ENCODE measurements at regions not wholly inside any gene's neighbourhood (a gene's known extent, or its start where the extent isn't known, plus 50 kb on each side); places are given as distances from the start of the nearest gene placed in this dataset.

- H2BK15ac ChIP-seq (ENCODE audit: low read length) = peak overlapping the region; percentile 72
- H3K4me2 ChIP-seq (ENCODE audit: insufficient read depth, low read length, poor library complexity, severe bottlenecking) = no peak overlapping the region
- H3K4me3 ChIP-seq (ENCODE audit: low read length in 2 of 2) = no peak overlapping the region
- no peak overlapping the region for H2BK5ac ChIP-seq (ENCODE audit: low read length)
- H3K4ac ChIP-seq (ENCODE audit: low read length) = peak overlapping the region; percentile 17
- H2AFZ ChIP-seq (ENCODE audit: low read length) = no peak overlapping the region
- peak overlapping the region; percentile 24 for H3K18ac ChIP-seq (ENCODE audit: low read length)
- H3K4me1 ChIP-seq (ENCODE audit: control insufficient read depth in 2 of 2, insufficient read depth in 1 of 2, low read depth in 1 of 2, low read length in 2 of 2) = peaks cover 19 to 20% of the 10 kb centered on the region in 2 donors
- peak overlapping the region; percentile 29 for H2AK5ac ChIP-seq (ENCODE audit: low read depth, low read length)
- no peak overlapping the region for H3K27ac ChIP-seq (replicated peaks; ENCODE audit: low read length)
- WGBS, 2 donors (ENCODE audit: extremely low coverage in 2 of 2, insufficient read length in 2 of 2, insufficient replicate concordance in 1 of 2) = no CpG with 5 or more reads among the region's 12 CpGs
- no peak for DNase-seq (ENCODE audit: low spot score)
- H4K91ac ChIP-seq (ENCODE audit: low read depth, low read length, poor library complexity) = peak overlapping the region; percentile 22
- no peaks in the 10 kb centered on the region for H3K36me3 ChIP-seq (replicated peaks in 1 of 2; ENCODE audit: control insufficient read depth in 2 of 2, insufficient read depth in 2 of 2, low read length in 2 of 2)
- no peak overlapping the region for H4K8ac ChIP-seq (ENCODE audit: low read depth, low read length)
- H2BK12ac ChIP-seq (ENCODE audit: low read length) = no peak overlapping the region
- H2BK120ac ChIP-seq (ENCODE audit: low read depth, low read length) = no peak overlapping the region
- no peak overlapping the region for H3K14ac ChIP-seq (ENCODE audit: low read length)
- H3K9me3 ChIP-seq (replicated peaks in 1 of 2; ENCODE audit: control insufficient read depth in 2 of 2, insufficient read depth in 1 of 2, low read depth in 1 of 2, low read length in 2 of 2) = peaks cover 6 to 9% of the 10 kb centered on the region in 2 donors
- H3K23ac ChIP-seq (ENCODE audit: low read depth, low read length, poor library complexity) = no peak overlapping the region
- H3K79me1 ChIP-seq (ENCODE audit: low read depth, low read length) = no peaks in the 10 kb centered on the region
- no peak overlapping the region for H3K9ac ChIP-seq (ENCODE audit: low read depth, low read length, poor library complexity)
- no peaks in the 10 kb centered on the region for H3K27me3 ChIP-seq (ENCODE audit: control insufficient read depth in 3 of 3, insufficient read depth in 3 of 3, low read depth in 1 of 3, low read length in 3 of 3)
Measured at GRCh38 chr2:41992671-41993434, 55.0 kb upstream of the PKDCC start.

- peaks cover 20 to 22% of the 10 kb centered on the region in 2 donors for H3K4me1 ChIP-seq (ENCODE audit: control insufficient read depth in 2 of 2, insufficient read depth in 1 of 2, low read depth in 1 of 2, low read length in 2 of 2)
Measured at GRCh38 chr2:41993435-41993925, 54.3 kb upstream of the PKDCC start.

GRCh38 chr2:41994233-41994637 lies 53.6 kb upstream of the PKDCC start:
- no peak overlapping the region for H2BK12ac ChIP-seq (ENCODE audit: low read length)
- no peak for DNase-seq (ENCODE audit: low spot score)
- H3K14ac ChIP-seq (ENCODE audit: low read length) = no peak overlapping the region
- H3K4ac ChIP-seq (ENCODE audit: low read length) = no peak overlapping the region
- H2AFZ ChIP-seq (ENCODE audit: low read length) = no peak overlapping the region
- no peak overlapping the region for H3K4me2 ChIP-seq (ENCODE audit: insufficient read depth, low read length, poor library complexity, severe bottlenecking)
- H4K8ac ChIP-seq (ENCODE audit: low read depth, low read length) = no peak overlapping the region
- peak overlapping the region; percentile 3 for H2AK5ac ChIP-seq (ENCODE audit: low read depth, low read length)
- H3K79me1 ChIP-seq (ENCODE audit: low read depth, low read length) = no peaks in the 10 kb centered on the region
- H3K4me3 ChIP-seq (ENCODE audit: low read length in 2 of 2) = no peak overlapping the region
- H2BK5ac ChIP-seq (ENCODE audit: low read length) = no peak overlapping the region
- H4K91ac ChIP-seq (ENCODE audit: low read depth, low read length, poor library complexity) = no peak overlapping the region
- no peak overlapping the region for H3K9ac ChIP-seq (ENCODE audit: low read depth, low read length, poor library complexity)
- H3K4me1 ChIP-seq (ENCODE audit: control insufficient read depth in 2 of 2, insufficient read depth in 1 of 2, low read depth in 1 of 2, low read length in 2 of 2) = peaks cover 17 to 22% of the 10 kb centered on the region in 2 donors
- H3K27me3 ChIP-seq (ENCODE audit: control insufficient read depth in 3 of 3, insufficient read depth in 3 of 3, low read depth in 1 of 3, low read length in 3 of 3) = no peaks in the 10 kb centered on the region
- H2BK120ac ChIP-seq (ENCODE audit: low read depth, low read length) = no peak overlapping the region
- WGBS, 2 donors (ENCODE audit: extremely low coverage in 2 of 2, insufficient read length in 2 of 2, insufficient replicate concordance in 1 of 2) = no CpG with 5 or more reads among the region's 5 CpGs
- H3K23ac ChIP-seq (ENCODE audit: low read depth, low read length, poor library complexity) = no peak overlapping the region
- no peak overlapping the region for H3K27ac ChIP-seq (replicated peaks; ENCODE audit: low read length)
- no peaks in the 10 kb centered on the region for H3K36me3 ChIP-seq (replicated peaks in 1 of 2; ENCODE audit: control insufficient read depth in 2 of 2, insufficient read depth in 2 of 2, low read length in 2 of 2)
- H3K9me3 ChIP-seq (replicated peaks in 1 of 2; ENCODE audit: control insufficient read depth in 2 of 2, insufficient read depth in 1 of 2, low read depth in 1 of 2, low read length in 2 of 2) = peaks cover 6 to 9% of the 10 kb centered on the region in 2 donors
- no peak overlapping the region for H2BK15ac ChIP-seq (ENCODE audit: low read length)
- no peak overlapping the region for H3K18ac ChIP-seq (ENCODE audit: low read length)

More at GRCh38 chr2:41993435-41993925, 54.3 kb upstream of the PKDCC start:
- DNase-seq (ENCODE audit: low spot score) = no peak
- Histone ChIP-seq H3K23ac (ENCODE audit: low read depth, low read length, poor library complexity) (no peak overlapping the region), H3K36me3 (replicated peaks in 1 of 2; ENCODE audit: control insufficient read depth in 2 of 2, insufficient read depth in 2 of 2, low read length in 2 of 2) (no peaks in the 10 kb centered on the region), H3K4me2 (ENCODE audit: insufficient read depth, low read length, poor library complexity, severe bottlenecking) (no peak overlapping the region), H4K8ac (ENCODE audit: low read depth, low read length) (no peak overlapping the region), H3K9ac (ENCODE audit: low read depth, low read length, poor library complexity) (no peak overlapping the region), H4K91ac (ENCODE audit: low read depth, low read length, poor library complexity) (no peak overlapping the region), H3K9me3 (replicated peaks in 1 of 2; ENCODE audit: control insufficient read depth in 2 of 2, insufficient read depth in 1 of 2, low read depth in 1 of 2, low read length in 2 of 2) (peaks cover 6 to 9% of the 10 kb centered on the region in 2 donors), H2BK5ac (ENCODE audit: low read length) (no peak overlapping the region), H3K27me3 (ENCODE audit: control insufficient read depth in 3 of 3, insufficient read depth in 3 of 3, low read depth in 1 of 3, low read length in 3 of 3) (no peaks in the 10 kb centered on the region), H3K18ac (ENCODE audit: low read length) (peak overlapping the region; percentile 8), H2BK120ac (ENCODE audit: low read depth, low read length) (no peak overlapping the region), H2AFZ (ENCODE audit: low read length) (no peak overlapping the region), H2BK12ac (ENCODE audit: low read length) (no peak overlapping the region), H3K4me3 (ENCODE audit: low read length in 2 of 2) (no peak overlapping the region), H3K27ac (replicated peaks; ENCODE audit: low read length) (no peak overlapping the region), H3K79me1 (ENCODE audit: low read depth, low read length) (no peaks in the 10 kb centered on the region), H2AK5ac (ENCODE audit: low read depth, low read length) (no peak overlapping the region), H3K14ac (ENCODE audit: low read length) (no peak overlapping the region), H3K4ac (ENCODE audit: low read length) (no peak overlapping the region), H2BK15ac (ENCODE audit: low read length) (no peak overlapping the region)
- WGBS, 2 donors (ENCODE audit: extremely low coverage in 2 of 2, insufficient read length in 2 of 2, insufficient replicate concordance in 1 of 2) = no CpG with 5 or more reads among the region's 5 CpGs

GRCh38 chr2:41994661-41995060 lies 53.2 kb upstream of the PKDCC start:
- H3K27ac ChIP-seq (replicated peaks; ENCODE audit: low read length) = no peak overlapping the region
- no peaks in the 10 kb centered on the region for H3K36me3 ChIP-seq (replicated peaks in 1 of 2; ENCODE audit: control insufficient read depth in 2 of 2, insufficient read depth in 2 of 2, low read length in 2 of 2)
- no CpG with 5 or more reads among the region's 8 CpGs for WGBS, 2 donors (ENCODE audit: extremely low coverage in 2 of 2, insufficient read length in 2 of 2, insufficient replicate concordance in 1 of 2)
- H2BK120ac ChIP-seq (ENCODE audit: low read depth, low read length) = no peak overlapping the region
- no peak overlapping the region for H2AFZ ChIP-seq (ENCODE audit: low read length)
- H4K91ac ChIP-seq (ENCODE audit: low read depth, low read length, poor library complexity) = no peak overlapping the region
- H3K9ac ChIP-seq (ENCODE audit: low read depth, low read length, poor library complexity) = no peak overlapping the region
- H2BK15ac ChIP-seq (ENCODE audit: low read length) = peak overlapping the region; percentile 54
- H2BK5ac ChIP-seq (ENCODE audit: low read length) = no peak overlapping the region
- no peak overlapping the region for H2BK12ac ChIP-seq (ENCODE audit: low read length)
- H2AK5ac ChIP-seq (ENCODE audit: low read depth, low read length) = peak overlapping the region; percentile 3
- H3K27me3 ChIP-seq (ENCODE audit: control insufficient read depth in 3 of 3, insufficient read depth in 3 of 3, low read depth in 1 of 3, low read length in 3 of 3) = no peaks in the 10 kb centered on the region
- no peak overlapping the region for H3K4ac ChIP-seq (ENCODE audit: low read length)
- peaks cover 6 to 9% of the 10 kb centered on the region in 2 donors for H3K9me3 ChIP-seq (replicated peaks in 1 of 2; ENCODE audit: control insufficient read depth in 2 of 2, insufficient read depth in 1 of 2, low read depth in 1 of 2, low read length in 2 of 2)
- H3K4me1 ChIP-seq (ENCODE audit: control insufficient read depth in 2 of 2, insufficient read depth in 1 of 2, low read depth in 1 of 2, low read length in 2 of 2) = peaks cover 13 to 22% of the 10 kb centered on the region in 2 donors
- DNase-seq (ENCODE audit: low spot score) = no peak
- no peak overlapping the region for H3K4me2 ChIP-seq (ENCODE audit: insufficient read depth, low read length, poor library complexity, severe bottlenecking)
- no peak overlapping the region for H3K18ac ChIP-seq (ENCODE audit: low read length)
- no peak overlapping the region for H4K8ac ChIP-seq (ENCODE audit: low read depth, low read length)
- no peak overlapping the region for H3K23ac ChIP-seq (ENCODE audit: low read depth, low read length, poor library complexity)
- H3K79me1 ChIP-seq (ENCODE audit: low read depth, low read length) = no peaks in the 10 kb centered on the region
- no peak overlapping the region for H3K14ac ChIP-seq (ENCODE audit: low read length)
- H3K4me3 ChIP-seq (ENCODE audit: low read length in 2 of 2) = no peak overlapping the region
